ENCODE measurements at regions not wholly inside any gene's neighbourhood (a gene's known extent, or its start where the extent isn't known, plus 50 kb on each side); places are given as distances from the start of the nearest gene placed in this dataset.
"Not testable (repeated sequence)": the region's sequence is repeated elsewhere in the genome, so short reads cannot be mapped to it uniquely, and the experiment has no call there.

GRCh38 chr15:70512772-70513362, 250.5 kb downstream of the UACA start:
- Histone ChIP-seq H3K27me3 (replicated peaks; ENCODE audit: insufficient read depth, low read depth, low read length, poor library complexity) (no peaks in the 10 kb centered on the region), H3K9me3 (ENCODE audit: low read depth, low read length, poor library complexity, severe bottlenecking) (peaks cover 8% of the 10 kb centered on the region), H3K4me1 (ENCODE audit: insufficient read depth, low read length, poor library complexity, severe bottlenecking) (peaks cover 4% of the 10 kb centered on the region), H3K27ac (ENCODE audit: low read depth, low read length, poor library complexity, severe bottlenecking) (no peak overlapping the region), H3K36me3 (ENCODE audit: insufficient read depth, low read length, poor library complexity, severe bottlenecking) (no peaks in the 10 kb centered on the region), H3K4me3 (ENCODE audit: low read depth, low read length, poor library complexity, severe bottlenecking) (no peak overlapping the region)
- no peak for TF ChIP-seq EZH2 (IDR thresholded peaks at IDR 0.05; ENCODE audit: borderline replicate concordance, low read depth, low read length, poor library complexity, severe bottlenecking)
- TF ChIP-seq CTCF (conservative IDR thresholded peaks at IDR 0.05; ENCODE audit: low read depth, low read length), result peak; percentile 84
- POLR2A ChIA-PET (ENCODE audit: low non-redundant PET), result no interaction called here
- DNase-seq (ENCODE audit: low spot score), result peak; percentile 66
- CTCF ChIA-PET, result no interaction called here
- intact Hi-C loops (cut with micrococcal nuclease; ENCODE audit: unreplicated experiment), result no loop called here
- no TSS peak for BruUV-seq (replicated peaks)

- intact Hi-C loops (cut with micrococcal nuclease; ENCODE audit: unreplicated experiment); DNase-seq (ENCODE audit: low spot score); H3K27ac ChIP-seq (ENCODE audit: low read depth, low read length, poor library complexity, severe bottlenecking); H3K27me3 ChIP-seq (replicated peaks; ENCODE audit: insufficient read depth, low read depth, low read length, poor library complexity); H3K36me3 ChIP-seq (ENCODE audit: insufficient read depth, low read length, poor library complexity, severe bottlenecking); CTCF ChIA-PET; H3K4me3 ChIP-seq (ENCODE audit: low read depth, low read length, poor library complexity, severe bottlenecking); POLR2A ChIA-PET (ENCODE audit: low non-redundant PET); H3K9me3 ChIP-seq (ENCODE audit: low read depth, low read length, poor library complexity, severe bottlenecking); H3K4me1 ChIP-seq (ENCODE audit: insufficient read depth, low read length, poor library complexity, severe bottlenecking); BruUV-seq (replicated peaks): not testable (repeated sequence)
Observed at GRCh38 chr15:70511972-70512587, 251.3 kb downstream of the UACA start.

- CTCF ChIA-PET, result no interaction called here
- DNase-seq (ENCODE audit: low spot score), result no peak
- H3K4me1 ChIP-seq (ENCODE audit: insufficient read depth, low read length, poor library complexity, severe bottlenecking), result peaks cover 11% of the 10 kb centered on the region
- H3K36me3 ChIP-seq (ENCODE audit: insufficient read depth, low read length, poor library complexity, severe bottlenecking), result no peaks in the 10 kb centered on the region
- intact Hi-C loops (cut with micrococcal nuclease; ENCODE audit: unreplicated experiment), result no loop called here
- no peak for TF ChIP-seq EZH2 (IDR thresholded peaks at IDR 0.05; ENCODE audit: borderline replicate concordance, low read depth, low read length, poor library complexity, severe bottlenecking)
- no peak for TF ChIP-seq CTCF (conservative IDR thresholded peaks at IDR 0.05; ENCODE audit: low read depth, low read length)
- H3K27ac ChIP-seq (ENCODE audit: low read depth, low read length, poor library complexity, severe bottlenecking), result no peak overlapping the region
- no peaks in the 10 kb centered on the region for H3K27me3 ChIP-seq (replicated peaks; ENCODE audit: insufficient read depth, low read depth, low read length, poor library complexity)
- POLR2A ChIA-PET (ENCODE audit: low non-redundant PET), result no interaction called here
- H3K9me3 ChIP-seq (ENCODE audit: low read depth, low read length, poor library complexity, severe bottlenecking), result peaks cover 8% of the 10 kb centered on the region
- BruUV-seq (replicated peaks), result no TSS peak
- H3K4me3 ChIP-seq (ENCODE audit: low read depth, low read length, poor library complexity, severe bottlenecking), result no peak overlapping the region
Observed at GRCh38 chr15:70510433-70510832, 252.9 kb downstream of the UACA start.

GRCh38 chr15:70509731-70510143, 253.6 kb downstream of the UACA start:
- H3K27ac ChIP-seq (ENCODE audit: low read depth, low read length, poor library complexity, severe bottlenecking), result no peak overlapping the region
- CTCF ChIA-PET, result interaction anchor here (0.5 to 0.8 kb wide), 2 partner anchors 213 to 396 kb away, joined by 3 read pairs; no protein-coding TSS in a partner anchor
- peaks cover 18% of the 10 kb centered on the region for H3K4me1 ChIP-seq (ENCODE audit: insufficient read depth, low read length, poor library complexity, severe bottlenecking)
- no peak for TF ChIP-seq CTCF (conservative IDR thresholded peaks at IDR 0.05; ENCODE audit: low read depth, low read length)
- no peak for TF ChIP-seq EZH2 (IDR thresholded peaks at IDR 0.05; ENCODE audit: borderline replicate concordance, low read depth, low read length, poor library complexity, severe bottlenecking)
- intact Hi-C loops (cut with micrococcal nuclease; ENCODE audit: unreplicated experiment), result no loop called here
- DNase-seq (ENCODE audit: low spot score), result no peak
- POLR2A ChIA-PET (ENCODE audit: low non-redundant PET), result no interaction called here
- H3K27me3 ChIP-seq (replicated peaks; ENCODE audit: insufficient read depth, low read depth, low read length, poor library complexity), result no peaks in the 10 kb centered on the region
- no peak overlapping the region for H3K4me3 ChIP-seq (ENCODE audit: low read depth, low read length, poor library complexity, severe bottlenecking)
- BruUV-seq (replicated peaks), result no TSS peak
- H3K9me3 ChIP-seq (ENCODE audit: low read depth, low read length, poor library complexity, severe bottlenecking), result peaks cover 8% of the 10 kb centered on the region
- no peaks in the 10 kb centered on the region for H3K36me3 ChIP-seq (ENCODE audit: insufficient read depth, low read length, poor library complexity, severe bottlenecking)

All from A673 (cell line).